A673 (cell line): ENCODE measurements at regions not wholly inside any gene's neighbourhood (a gene's known extent, or its start where the extent isn't known, plus 50 kb on each side); places are given as distances from the start of the nearest gene placed in this dataset.

Experiments
- BruUV-seq: library from RNA; stranded (reverse); fragments of 400-500 nt; replicated peaks from 2 replicates; lab custom pipeline; 2021; lab: Mats Ljungman, UMichigan
- CTCF ChIA-PET: fragments of 300-600 bp; sonication (Branson Sonifier 250); formaldehyde crosslinking; loops from one replicate; lab custom pipeline; 2022; ENCODE audit warnings: antibody characterized with exemption; lab: Charles Lee
- POLR2A ChIA-PET: fragments of 300-600 bp; sonication (Branson Sonifier 250); formaldehyde crosslinking; loops from one replicate; lab custom pipeline; 2022; ENCODE audit warnings: antibody characterized with exemption; ENCODE audit not compliant: low non-redundant PET; lab: Charles Lee
- DNase-seq: peaks from one replicate; pipeline ENCODE4 v3.0.0-alpha.2; 2015; ENCODE audit warnings: low spot score
- H3K27ac ChIP-seq: fragments of 200-600 bp; sonication (generic); 2 replicates; pipeline ENCODE4 v1.5.1; 2016; ENCODE audit warnings: mixed run types, low read depth, mild to moderate bottlenecking, mixed read lengths, antibody characterized with exemption, low read length; ENCODE audit not compliant: poor library complexity, severe bottlenecking
- H3K27me3 ChIP-seq: fragments of 200-600 bp; sonication (generic); replicated peaks from 2 replicates; pipeline ENCODE4 v1.6.1; 2017; ENCODE audit warnings: mixed run types, low read depth, mild to moderate bottlenecking, mixed read lengths, antibody characterized with exemption, low read length; ENCODE audit not compliant: insufficient read depth, poor library complexity
- H3K36me3 ChIP-seq: fragments of 200-600 bp; sonication (generic); 2 replicates; pipeline ENCODE4 v1.6.1; 2016; ENCODE audit warnings: mixed run types, mild to moderate bottlenecking, mixed read lengths, antibody characterized with exemption, low read length; ENCODE audit not compliant: insufficient read depth, poor library complexity, severe bottlenecking
- H3K4me1 ChIP-seq: fragments of 200-600 bp; sonication (generic); 2 replicates; pipeline ENCODE4 v1.6.1; 2017; ENCODE audit warnings: mixed run types, mild to moderate bottlenecking, mixed read lengths, antibody characterized with exemption, low read length; ENCODE audit not compliant: insufficient read depth, poor library complexity, severe bottlenecking
- H3K4me3 ChIP-seq: fragments of 200-600 bp; sonication (generic); 2 replicates; pipeline ENCODE4 v1.5.1; 2016; ENCODE audit warnings: low read depth, mixed run types, mild to moderate bottlenecking, mixed read lengths, low read length; ENCODE audit not compliant: poor library complexity, severe bottlenecking
- H3K9me3 ChIP-seq: fragments of 200-600 bp; sonication (generic); 2 replicates; pipeline ENCODE4 v1.6.1; 2016; ENCODE audit warnings: mixed run types, low read depth, mild to moderate bottlenecking, mixed read lengths, antibody characterized with exemption, low read length; ENCODE audit not compliant: poor library complexity, severe bottlenecking
- EZH2 ChIP-seq: fragments of 200-600 bp; sonication (generic); IDR thresholded peaks from 2 replicates; pipeline ENCODE4 v1.6.1; 2017; ENCODE audit warnings: borderline replicate concordance, low read depth, mild to moderate bottlenecking, mixed read lengths, antibody characterized with exemption, low read length; ENCODE audit not compliant: poor library complexity, severe bottlenecking
- intact Hi-C: fragments of 100-400 bp; cut with micrococcal nuclease; formaldehyde crosslinking; loops from one replicate; pipeline ENCODE4 v1.10.0; 2022; ENCODE audit not compliant: unreplicated experiment
- TF ChIP-seq, protein P1 (sequence below): fragments of 300-800, 200-600 bp; sonication (generic); conservative IDR thresholded peaks from 2 replicates; pipeline ENCODE4 v1.5.1; 2017; ENCODE audit warnings: low read depth, mild to moderate bottlenecking, antibody characterized with exemption, low read length, moderate library complexity, mixed read lengths

DNA sequence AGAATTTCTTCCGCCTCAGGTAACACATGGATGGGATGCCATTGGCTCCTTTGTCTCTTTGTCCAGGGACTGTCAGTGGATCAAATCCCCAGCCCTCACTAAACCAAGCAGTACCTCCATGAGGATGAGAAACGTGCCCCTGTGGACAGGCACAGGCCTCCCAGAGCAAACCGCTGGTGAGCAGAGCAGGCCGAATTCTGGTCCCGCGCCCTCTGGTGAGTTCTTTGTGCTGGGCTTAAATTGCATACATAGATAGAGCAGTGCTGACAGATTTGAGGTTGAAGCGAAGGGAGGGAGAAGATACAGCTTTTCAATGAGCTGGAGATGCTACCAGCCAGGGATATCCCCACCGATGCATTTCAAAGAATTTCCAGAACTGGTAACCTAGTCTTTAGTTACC is 143.8 kb downstream of the HSD17B3 start:
- no peaks in the 10 kb centered on the region for H3K27me3 ChIP-seq
- no peaks in the 10 kb centered on the region for H3K4me1 ChIP-seq
- TF ChIP-seq EZH2, result no peak
- TF ChIP-seq, protein P1, sequence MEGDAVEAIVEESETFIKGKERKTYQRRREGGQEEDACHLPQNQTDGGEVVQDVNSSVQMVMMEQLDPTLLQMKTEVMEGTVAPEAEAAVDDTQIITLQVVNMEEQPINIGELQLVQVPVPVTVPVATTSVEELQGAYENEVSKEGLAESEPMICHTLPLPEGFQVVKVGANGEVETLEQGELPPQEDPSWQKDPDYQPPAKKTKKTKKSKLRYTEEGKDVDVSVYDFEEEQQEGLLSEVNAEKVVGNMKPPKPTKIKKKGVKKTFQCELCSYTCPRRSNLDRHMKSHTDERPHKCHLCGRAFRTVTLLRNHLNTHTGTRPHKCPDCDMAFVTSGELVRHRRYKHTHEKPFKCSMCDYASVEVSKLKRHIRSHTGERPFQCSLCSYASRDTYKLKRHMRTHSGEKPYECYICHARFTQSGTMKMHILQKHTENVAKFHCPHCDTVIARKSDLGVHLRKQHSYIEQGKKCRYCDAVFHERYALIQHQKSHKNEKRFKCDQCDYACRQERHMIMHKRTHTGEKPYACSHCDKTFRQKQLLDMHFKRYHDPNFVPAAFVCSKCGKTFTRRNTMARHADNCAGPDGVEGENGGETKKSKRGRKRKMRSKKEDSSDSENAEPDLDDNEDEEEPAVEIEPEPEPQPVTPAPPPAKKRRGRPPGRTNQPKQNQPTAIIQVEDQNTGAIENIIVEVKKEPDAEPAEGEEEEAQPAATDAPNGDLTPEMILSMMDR, result no peak
- H3K4me3 ChIP-seq, result no peak overlapping the region
- BruUV-seq, result no TSS peak
- no peaks in the 10 kb centered on the region for H3K9me3 ChIP-seq
- H3K27ac ChIP-seq, result no peak overlapping the region
- POLR2A ChIA-PET, result no interaction called here
- no peaks in the 10 kb centered on the region for H3K36me3 ChIP-seq
- CTCF ChIA-PET, result no interaction called here
- intact Hi-C loops, result no loop called here
- no peak for DNase-seq

DNA sequence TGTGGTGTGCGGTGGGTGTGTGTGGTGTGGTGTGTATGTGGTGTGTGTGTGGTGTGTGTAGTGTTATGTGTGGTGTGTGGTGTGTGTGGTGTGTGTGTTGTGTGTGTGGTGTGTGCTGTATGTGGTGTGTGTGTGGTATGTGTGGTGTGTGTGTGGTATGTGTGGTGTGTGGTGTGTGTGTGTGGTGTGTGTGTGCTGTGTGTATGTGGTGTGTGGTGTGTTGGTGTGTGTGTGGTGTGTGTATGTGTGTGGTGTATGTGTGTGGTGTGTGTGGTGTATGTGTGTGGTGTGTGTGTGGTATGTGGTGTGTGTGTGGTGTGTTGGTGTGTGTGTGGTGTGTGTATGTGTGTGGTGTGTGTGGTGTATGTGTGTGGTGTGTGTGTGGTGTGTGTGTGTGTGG is 144.3 kb downstream of the HSD17B3 start:
- H3K27ac ChIP-seq, result no peak overlapping the region
- ChIA-PET POLR2A (no interaction called here), CTCF (no interaction called here)
- no peaks in the 10 kb centered on the region for H3K27me3 ChIP-seq
- no peak for TF ChIP-seq EZH2
- TF ChIP-seq, protein P1, result no peak
- H3K4me3 ChIP-seq, result no peak overlapping the region
- intact Hi-C loops, result no loop called here
- no peaks in the 10 kb centered on the region for H3K4me1 ChIP-seq
- H3K9me3 ChIP-seq, result no peaks in the 10 kb centered on the region
- no peaks in the 10 kb centered on the region for H3K36me3 ChIP-seq
- no TSS peak for BruUV-seq
- DNase-seq, result no peak

DNA sequence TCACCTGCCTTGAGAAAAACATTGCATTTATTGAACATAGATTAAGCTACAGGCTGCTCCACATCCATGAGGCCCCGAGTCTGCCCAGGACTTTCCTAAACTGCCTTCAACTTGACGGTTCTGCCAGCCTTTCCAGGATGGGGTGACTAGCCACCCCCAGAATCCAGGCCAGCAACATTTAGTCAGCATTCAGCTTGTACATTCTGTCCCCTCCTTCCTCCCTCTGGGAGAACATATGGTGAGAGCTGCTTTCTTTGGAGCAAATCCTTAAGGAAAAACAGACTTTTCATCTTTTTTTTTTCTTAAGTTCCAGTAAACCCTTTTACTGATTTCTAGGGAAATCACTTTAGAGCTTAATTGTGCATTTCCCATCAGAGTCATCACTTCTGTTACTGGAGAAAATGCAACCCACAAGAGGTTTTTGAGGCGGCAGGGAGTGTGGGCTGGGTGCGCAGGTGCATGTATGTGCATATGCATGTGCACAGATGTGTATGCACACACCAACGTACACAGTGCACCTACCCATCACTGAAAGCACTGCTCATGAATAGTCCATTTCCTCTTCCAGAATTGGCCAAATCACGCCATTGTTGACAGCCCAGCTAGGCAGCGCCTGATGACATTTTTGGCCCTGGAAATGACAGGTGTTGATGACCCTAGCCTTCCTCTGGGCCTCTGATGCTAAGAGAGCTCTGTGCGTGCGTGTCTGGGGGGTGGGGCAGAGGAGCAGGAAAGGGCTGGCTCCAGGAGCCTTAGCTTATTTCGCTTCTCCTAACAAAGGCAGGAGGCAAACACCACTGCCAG is 145.6 kb downstream of the HSD17B3 start:
- DNase-seq, result no peak
- TF ChIP-seq EZH2, result no peak
- Histone ChIP-seq H3K27ac (no peak overlapping the region), H3K4me3 (no peak overlapping the region), H3K4me1 (no peaks in the 10 kb centered on the region), H3K27me3 (no peaks in the 10 kb centered on the region), H3K36me3 (no peaks in the 10 kb centered on the region), H3K9me3 (no peaks in the 10 kb centered on the region)
- BruUV-seq, result no TSS peak
- ChIA-PET POLR2A (no interaction called here), CTCF (interaction anchor here (0.6 kb wide), 1 partner anchor 417 kb away, joined by 7 read pairs; no protein-coding TSS in a partner anchor)
- intact Hi-C loops, result no loop called here
